ENCODE measurements at regions not wholly inside any gene's neighbourhood (a gene's known extent, or its start where the extent isn't known, plus 50 kb on each side); places are given as distances from the start of the nearest gene placed in this dataset.

DNA sequence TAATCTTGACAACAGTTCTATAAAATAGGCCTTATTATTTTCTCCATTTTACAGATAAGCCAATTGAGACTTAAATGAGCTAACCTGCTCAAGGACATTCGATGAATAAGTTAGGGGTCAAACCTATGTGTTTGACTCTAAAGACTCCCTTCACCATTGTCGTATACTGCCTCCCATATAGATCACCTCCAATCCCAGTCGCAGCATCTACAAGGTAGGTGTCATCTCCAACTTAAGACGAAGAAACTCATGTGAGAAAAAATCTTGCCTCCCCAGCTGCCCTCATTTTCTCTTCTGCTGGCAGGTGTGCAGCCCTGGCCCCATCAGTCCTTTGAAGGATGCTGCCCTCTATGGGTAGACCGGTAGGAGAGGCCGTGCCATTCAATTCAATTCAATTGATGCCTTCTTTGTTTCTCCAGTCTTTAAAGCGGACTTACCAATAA is 75.2 kb upstream of the SMARCA2 start:
- Histone ChIP-seq H3K27me3 (ENCODE audit: control insufficient read depth in 4 of 4, insufficient read depth in 4 of 4, low read length in 3 of 4) (no peaks in the 10 kb centered on the region), H3K4me1 (ENCODE audit: control insufficient read depth in 4 of 4, insufficient read depth in 4 of 4, low read length in 3 of 4) (no peaks in the 10 kb centered on the region), H3K36me3 (ENCODE audit: control insufficient read depth in 4 of 4, insufficient read depth in 3 of 4, low read depth in 1 of 4, low read length in 3 of 4) (no peaks in the 10 kb centered on the region), H3K9ac (ENCODE audit: low read depth in 1 of 2, low read length in 2 of 2) (no peak overlapping the region), H3K9me3 (ENCODE audit: control insufficient read depth in 4 of 4, low read length in 3 of 4) (no peaks in the 10 kb centered on the region), H3K4me3 (ENCODE audit: low read depth in 1 of 3, low read length in 3 of 3) (no peak overlapping the region), H3K27ac (ENCODE audit: low read depth in 1 of 2, low read length in 2 of 2) (no peak overlapping the region)
- no peak for DNase-seq (ENCODE audit: low spot score)
- peak; percentile 75 to 85 for TF ChIP-seq RAD21 (IDR thresholded peaks at IDR 0.05)
- TF ChIP-seq YY1 (IDR thresholded peaks at IDR 0.05), result no peak
- TF ChIP-seq, protein P1, sequence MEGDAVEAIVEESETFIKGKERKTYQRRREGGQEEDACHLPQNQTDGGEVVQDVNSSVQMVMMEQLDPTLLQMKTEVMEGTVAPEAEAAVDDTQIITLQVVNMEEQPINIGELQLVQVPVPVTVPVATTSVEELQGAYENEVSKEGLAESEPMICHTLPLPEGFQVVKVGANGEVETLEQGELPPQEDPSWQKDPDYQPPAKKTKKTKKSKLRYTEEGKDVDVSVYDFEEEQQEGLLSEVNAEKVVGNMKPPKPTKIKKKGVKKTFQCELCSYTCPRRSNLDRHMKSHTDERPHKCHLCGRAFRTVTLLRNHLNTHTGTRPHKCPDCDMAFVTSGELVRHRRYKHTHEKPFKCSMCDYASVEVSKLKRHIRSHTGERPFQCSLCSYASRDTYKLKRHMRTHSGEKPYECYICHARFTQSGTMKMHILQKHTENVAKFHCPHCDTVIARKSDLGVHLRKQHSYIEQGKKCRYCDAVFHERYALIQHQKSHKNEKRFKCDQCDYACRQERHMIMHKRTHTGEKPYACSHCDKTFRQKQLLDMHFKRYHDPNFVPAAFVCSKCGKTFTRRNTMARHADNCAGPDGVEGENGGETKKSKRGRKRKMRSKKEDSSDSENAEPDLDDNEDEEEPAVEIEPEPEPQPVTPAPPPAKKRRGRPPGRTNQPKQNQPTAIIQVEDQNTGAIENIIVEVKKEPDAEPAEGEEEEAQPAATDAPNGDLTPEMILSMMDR (IDR thresholded peaks at IDR 0.05; ENCODE audit: low read depth, low read length, missing input control), result peak; percentile 67
- 46% methylated on average over 7 of the region's 7 CpGs for WGBS

DNA sequence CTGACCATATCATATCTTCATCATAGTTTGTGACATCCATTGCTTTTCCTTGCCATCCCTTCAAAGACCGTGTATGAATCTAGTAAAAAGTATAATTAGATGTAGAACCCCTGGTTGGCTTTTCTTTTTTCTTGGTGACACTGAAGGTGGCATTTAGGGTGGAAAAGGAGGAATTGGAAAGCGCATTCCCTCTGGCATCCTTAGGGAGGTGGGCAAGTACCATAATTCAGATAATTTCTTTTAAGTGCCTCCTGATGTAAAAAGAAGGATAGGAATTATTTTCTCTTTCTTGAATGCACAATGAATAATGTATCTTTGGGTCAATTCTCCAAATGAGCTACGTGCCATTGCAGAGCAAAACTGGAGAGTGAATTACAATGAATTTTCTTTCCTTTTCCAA is 73.2 kb upstream of the SMARCA2 start:
- Histone ChIP-seq H3K27ac (ENCODE audit: low read depth in 1 of 2, low read length in 2 of 2) (no peak overlapping the region), H3K9me3 (ENCODE audit: control insufficient read depth in 4 of 4, low read length in 3 of 4) (no peaks in the 10 kb centered on the region), H3K36me3 (ENCODE audit: control insufficient read depth in 4 of 4, insufficient read depth in 3 of 4, low read depth in 1 of 4, low read length in 3 of 4) (no peaks in the 10 kb centered on the region), H3K4me3 (ENCODE audit: low read depth in 1 of 3, low read length in 3 of 3) (no peak overlapping the region), H3K4me1 (ENCODE audit: control insufficient read depth in 4 of 4, insufficient read depth in 4 of 4, low read length in 3 of 4) (no peaks in the 10 kb centered on the region), H3K9ac (ENCODE audit: low read depth in 1 of 2, low read length in 2 of 2) (no peak overlapping the region), H3K27me3 (ENCODE audit: control insufficient read depth in 4 of 4, insufficient read depth in 4 of 4, low read length in 3 of 4) (no peaks in the 10 kb centered on the region)
- 75% methylated on average over 3 of the region's 3 CpGs for WGBS
- TF ChIP-seq RAD21 (IDR thresholded peaks at IDR 0.05), result peak; percentile 76 to 78
- no peak for TF ChIP-seq SP1 (IDR thresholded peaks at IDR 0.05)
- TF ChIP-seq, protein P1 (IDR thresholded peaks at IDR 0.05; ENCODE audit: low read depth, low read length, missing input control), result peak; percentile 43
- no peak for TF ChIP-seq RXRA (IDR thresholded peaks at IDR 0.05)
- TF ChIP-seq HNF4A (conservative IDR thresholded peaks at IDR 0.05), result no peak
- TF ChIP-seq HNF4G (IDR thresholded peaks at IDR 0.05), result no peak
- no peak for DNase-seq (ENCODE audit: low spot score)

DNA sequence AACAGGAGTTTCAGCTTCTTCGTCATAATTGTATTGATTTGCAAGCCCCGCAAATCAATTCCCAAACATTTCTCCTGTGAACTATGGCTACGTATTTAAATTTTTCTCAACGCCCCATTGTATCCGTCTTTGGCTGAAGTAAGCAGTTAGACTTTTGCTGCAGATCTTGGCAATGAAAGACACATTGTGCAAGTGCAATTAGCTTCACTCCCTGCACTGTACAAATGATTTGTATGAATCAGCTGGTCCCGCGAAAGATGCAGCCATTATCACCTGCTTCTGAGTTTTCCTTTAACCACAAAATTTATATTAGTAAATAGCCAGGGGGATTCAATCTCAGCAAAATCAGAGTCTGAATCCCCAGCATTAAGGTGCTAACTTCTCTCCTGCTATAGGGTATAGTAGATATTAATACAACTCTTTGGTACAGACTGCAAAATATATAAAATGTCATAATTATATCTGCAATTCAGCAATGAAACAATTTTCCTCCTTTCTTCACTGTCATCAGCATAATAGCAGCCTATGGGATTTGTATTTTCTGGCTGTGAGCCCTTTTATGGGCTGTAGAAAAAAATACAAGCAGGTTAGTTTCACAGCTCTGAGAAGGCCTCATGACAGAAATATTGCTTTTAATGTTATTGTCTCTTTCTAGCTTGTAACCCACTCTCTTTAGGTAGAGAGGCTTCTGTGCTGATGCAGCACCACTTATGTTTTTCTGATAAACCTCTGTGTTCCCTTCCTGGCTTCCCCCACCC is 68.4 kb upstream of the SMARCA2 start:
- WGBS, result 88% methylated on average over 7 of the region's 7 CpGs
- no peaks in the 10 kb centered on the region for H3K36me3 ChIP-seq (ENCODE audit: control insufficient read depth in 4 of 4, insufficient read depth in 3 of 4, low read depth in 1 of 4, low read length in 3 of 4)
- H3K27me3 ChIP-seq (ENCODE audit: control insufficient read depth in 4 of 4, insufficient read depth in 4 of 4, low read length in 3 of 4), result no peaks in the 10 kb centered on the region
- no peak overlapping the region for H3K4me3 ChIP-seq (ENCODE audit: low read depth in 1 of 3, low read length in 3 of 3)
- no peaks in the 10 kb centered on the region for H3K9me3 ChIP-seq (ENCODE audit: control insufficient read depth in 4 of 4, low read length in 3 of 4)
- H3K9ac ChIP-seq (ENCODE audit: low read depth in 1 of 2, low read length in 2 of 2), result no peak overlapping the region
- H3K27ac ChIP-seq (ENCODE audit: low read depth in 1 of 2, low read length in 2 of 2), result no peak overlapping the region
- peaks cover 2 to 11% (median 9%) of the 10 kb centered on the region in 4 donors for H3K4me1 ChIP-seq (ENCODE audit: control insufficient read depth in 4 of 4, insufficient read depth in 4 of 4, low read length in 3 of 4)
- no peak for DNase-seq (ENCODE audit: low spot score)
- no peak for TF ChIP-seq RXRA (IDR thresholded peaks at IDR 0.05)
- no peak for TF ChIP-seq HNF4G (IDR thresholded peaks at IDR 0.05)
- TF ChIP-seq TAF1 (conservative IDR thresholded peaks at IDR 0.05), result no peak
- no peak for TF ChIP-seq FOXA1 (IDR thresholded peaks at IDR 0.05)
- TF ChIP-seq YY1 (IDR thresholded peaks at IDR 0.05), result no peak
- TF ChIP-seq, protein P1 (IDR thresholded peaks at IDR 0.05; ENCODE audit: low read depth, low read length, missing input control), result no peak
- TF ChIP-seq GABPA (IDR thresholded peaks at IDR 0.05 in 1 of 2, conservative IDR thresholded peaks at IDR 0.05 in 1 of 2), result no peak
- no peak for TF ChIP-seq HNF4A (conservative IDR thresholded peaks at IDR 0.05)
- TF ChIP-seq EGR1 (IDR thresholded peaks at IDR 0.05; ENCODE audit: low read depth in 2 of 2), result no peak
- TF ChIP-seq, protein P2, sequence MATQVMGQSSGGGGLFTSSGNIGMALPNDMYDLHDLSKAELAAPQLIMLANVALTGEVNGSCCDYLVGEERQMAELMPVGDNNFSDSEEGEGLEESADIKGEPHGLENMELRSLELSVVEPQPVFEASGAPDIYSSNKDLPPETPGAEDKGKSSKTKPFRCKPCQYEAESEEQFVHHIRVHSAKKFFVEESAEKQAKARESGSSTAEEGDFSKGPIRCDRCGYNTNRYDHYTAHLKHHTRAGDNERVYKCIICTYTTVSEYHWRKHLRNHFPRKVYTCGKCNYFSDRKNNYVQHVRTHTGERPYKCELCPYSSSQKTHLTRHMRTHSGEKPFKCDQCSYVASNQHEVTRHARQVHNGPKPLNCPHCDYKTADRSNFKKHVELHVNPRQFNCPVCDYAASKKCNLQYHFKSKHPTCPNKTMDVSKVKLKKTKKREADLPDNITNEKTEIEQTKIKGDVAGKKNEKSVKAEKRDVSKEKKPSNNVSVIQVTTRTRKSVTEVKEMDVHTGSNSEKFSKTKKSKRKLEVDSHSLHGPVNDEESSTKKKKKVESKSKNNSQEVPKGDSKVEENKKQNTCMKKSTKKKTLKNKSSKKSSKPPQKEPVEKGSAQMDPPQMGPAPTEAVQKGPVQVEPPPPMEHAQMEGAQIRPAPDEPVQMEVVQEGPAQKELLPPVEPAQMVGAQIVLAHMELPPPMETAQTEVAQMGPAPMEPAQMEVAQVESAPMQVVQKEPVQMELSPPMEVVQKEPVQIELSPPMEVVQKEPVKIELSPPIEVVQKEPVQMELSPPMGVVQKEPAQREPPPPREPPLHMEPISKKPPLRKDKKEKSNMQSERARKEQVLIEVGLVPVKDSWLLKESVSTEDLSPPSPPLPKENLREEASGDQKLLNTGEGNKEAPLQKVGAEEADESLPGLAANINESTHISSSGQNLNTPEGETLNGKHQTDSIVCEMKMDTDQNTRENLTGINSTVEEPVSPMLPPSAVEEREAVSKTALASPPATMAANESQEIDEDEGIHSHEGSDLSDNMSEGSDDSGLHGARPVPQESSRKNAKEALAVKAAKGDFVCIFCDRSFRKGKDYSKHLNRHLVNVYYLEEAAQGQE (IDR thresholded peaks at IDR 0.05), result no peak
- no peak for TF ChIP-seq SP1 (IDR thresholded peaks at IDR 0.05)
- TF ChIP-seq, protein P3, sequence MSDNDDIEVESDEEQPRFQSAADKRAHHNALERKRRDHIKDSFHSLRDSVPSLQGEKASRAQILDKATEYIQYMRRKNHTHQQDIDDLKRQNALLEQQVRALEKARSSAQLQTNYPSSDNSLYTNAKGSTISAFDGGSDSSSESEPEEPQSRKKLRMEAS (IDR thresholded peaks at IDR 0.05), result no peak
- no peak for TF ChIP-seq NR2F2 (IDR thresholded peaks at IDR 0.05)
- TF ChIP-seq FOXA2 (IDR thresholded peaks at IDR 0.05), result no peak
- no peak for TF ChIP-seq JUND (IDR thresholded peaks at IDR 0.05)

All from liver (tissue), 8 donors.